Inflammatory macrophage treated with lipopolysaccharide for 4 hours (primary cell): ENCODE measurements at regions not wholly inside any gene's neighbourhood (a gene's known extent, or its start where the extent isn't known, plus 50 kb on each side); places are given as distances from the start of the nearest gene placed in this dataset.
"Not testable (repeated sequence)": the region's sequence is repeated elsewhere in the genome, so short reads cannot be mapped to it uniquely, and the experiment has no call there.

Experiments
- DNase-seq: peaks from one replicate; pipeline ENCODE4 v3.0.0-alpha.2; 2020

GRCh38 chr12:40172879-40173278 lies 51.9 kb upstream of the LRRK2 start:
- no peak for DNase-seq

- peak; percentile 74 for DNase-seq
These were observed 53.3 kb upstream of the LRRK2 start for GRCh38 chr12:40171501-40171900.

DNA sequence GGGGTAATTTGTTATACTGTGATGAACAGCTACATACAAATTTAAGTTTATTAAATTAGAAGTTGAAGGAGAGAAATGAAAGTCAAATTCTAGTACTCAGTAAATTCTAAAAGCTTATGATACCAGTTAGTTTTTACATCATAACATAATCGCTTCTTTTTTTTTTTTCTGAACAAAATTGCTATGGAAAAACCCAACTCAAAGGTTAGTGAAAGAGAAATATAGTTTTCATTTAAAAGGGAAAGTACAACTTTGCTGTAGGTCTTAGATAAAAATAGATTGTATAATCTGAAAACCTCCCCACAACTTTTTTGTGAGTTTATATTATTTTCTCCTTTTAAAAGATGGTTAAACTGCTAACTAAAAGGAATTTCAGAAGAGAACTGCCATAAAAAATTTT lies 53.7 kb upstream of the LRRK2 start:
- DNase-seq, result peak; percentile 70

- DNase-seq, result no peak
These were observed 54.2 kb upstream of the LRRK2 start for GRCh38 chr12:40170593-40170992.

- DNase-seq, result peak; percentile 36
These were observed 55.9 kb upstream of the LRRK2 start for GRCh38 chr12:40168868-40169267.

DNA sequence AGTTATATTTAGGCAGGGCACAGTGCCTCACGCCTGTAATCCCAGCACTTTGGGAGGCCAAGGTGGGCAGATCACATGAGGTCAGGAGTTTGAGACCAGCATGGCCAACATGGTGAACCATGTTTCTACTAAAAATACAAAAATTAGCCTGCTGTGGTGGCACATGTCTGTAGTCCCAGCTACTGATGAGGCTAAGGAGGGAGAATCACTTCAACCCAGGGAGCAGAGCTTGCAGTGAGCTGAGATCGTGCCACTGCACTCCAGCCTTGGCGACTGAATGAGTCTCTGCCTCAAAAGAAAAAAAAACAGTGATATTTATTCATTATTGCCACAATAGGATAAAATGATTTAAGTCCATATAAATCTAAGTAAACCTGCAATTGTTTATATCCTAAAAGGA lies 56.4 kb upstream of the LRRK2 start:
- not testable (repeated sequence) for DNase-seq

DNA sequence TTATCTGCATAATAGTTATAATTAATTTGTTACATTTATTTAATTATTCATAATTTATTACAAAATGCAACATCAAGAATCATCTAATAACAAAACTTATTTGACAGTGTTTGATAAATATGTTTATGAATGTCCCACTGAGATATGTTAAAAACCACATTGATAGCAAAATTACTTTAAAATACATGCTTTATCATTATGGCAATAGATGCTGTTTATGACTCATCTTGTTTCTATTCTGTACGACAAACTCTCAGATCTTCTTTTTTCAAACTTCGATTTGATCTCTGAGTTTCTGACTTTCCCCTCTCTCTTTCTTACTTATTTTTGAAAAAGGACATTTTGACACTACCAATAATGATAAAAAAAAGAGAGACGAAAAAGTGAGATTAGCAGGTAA lies 56.8 kb upstream of the LRRK2 start:
- DNase-seq, result peak; percentile 45

DNA sequence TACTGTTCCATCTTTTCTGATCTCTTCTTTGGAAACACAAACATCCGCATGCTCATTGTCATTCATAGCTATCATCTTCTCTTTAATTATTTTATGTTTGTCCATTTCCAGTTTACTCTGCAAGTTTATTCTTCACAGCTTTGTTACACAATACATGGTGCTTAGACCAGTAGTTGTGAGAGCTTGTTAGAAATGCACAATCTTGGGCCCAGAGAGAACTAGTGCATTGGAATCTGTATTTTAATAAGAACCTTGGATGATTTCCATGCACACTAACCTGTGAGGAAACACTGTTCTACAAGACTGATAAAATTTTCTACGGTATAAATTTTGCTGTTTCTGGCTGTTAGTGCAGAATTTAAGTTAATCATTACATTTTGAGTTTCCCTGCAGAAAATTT lies 59.3 kb upstream of the SLC2A13 start:
- no peak for DNase-seq

DNA sequence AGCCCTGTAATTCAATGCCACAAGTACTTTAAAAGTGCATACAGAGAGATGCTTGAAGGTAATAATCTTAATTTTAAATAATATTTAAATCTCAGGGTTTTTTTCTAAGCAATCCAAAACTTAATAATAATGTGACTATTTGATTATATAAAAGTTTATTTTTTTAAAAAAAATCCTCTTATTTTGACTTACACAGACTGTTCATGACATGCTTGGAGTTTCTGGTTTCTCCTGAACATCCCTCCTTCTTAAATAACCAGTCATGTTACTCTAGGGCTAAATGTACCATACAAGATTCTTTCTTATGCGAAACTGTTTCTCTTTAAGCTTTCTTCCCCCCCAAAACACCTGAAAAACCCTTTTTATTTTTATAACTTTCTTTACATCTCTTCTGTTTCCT lies 58.2 kb upstream of the SLC2A13 start:
- no peak for DNase-seq

DNA sequence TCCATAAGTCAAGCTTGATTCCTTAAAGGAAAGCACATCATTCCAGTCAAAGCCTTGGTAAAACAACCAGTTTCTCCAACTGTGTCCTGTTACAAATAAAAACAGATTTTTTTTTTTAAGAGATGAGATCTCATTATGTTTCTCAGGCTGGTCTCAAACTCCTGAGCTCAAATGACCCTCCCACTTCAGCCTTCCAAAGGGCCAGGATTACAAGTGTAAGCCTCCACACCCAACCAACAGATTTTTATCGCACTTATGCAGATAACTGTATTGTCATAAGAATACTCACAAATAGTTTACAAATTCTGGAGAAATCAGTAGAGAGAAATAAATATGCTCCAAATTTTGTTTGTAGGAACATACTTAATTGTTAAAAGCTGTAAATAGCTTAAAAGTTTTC lies 56.2 kb upstream of the SLC2A13 start:
- no peak for DNase-seq

GRCh38 chr12:40158592-40159111 lies 52.8 kb upstream of the SLC2A13 start:
- peak; percentile 87 for DNase-seq

DNA sequence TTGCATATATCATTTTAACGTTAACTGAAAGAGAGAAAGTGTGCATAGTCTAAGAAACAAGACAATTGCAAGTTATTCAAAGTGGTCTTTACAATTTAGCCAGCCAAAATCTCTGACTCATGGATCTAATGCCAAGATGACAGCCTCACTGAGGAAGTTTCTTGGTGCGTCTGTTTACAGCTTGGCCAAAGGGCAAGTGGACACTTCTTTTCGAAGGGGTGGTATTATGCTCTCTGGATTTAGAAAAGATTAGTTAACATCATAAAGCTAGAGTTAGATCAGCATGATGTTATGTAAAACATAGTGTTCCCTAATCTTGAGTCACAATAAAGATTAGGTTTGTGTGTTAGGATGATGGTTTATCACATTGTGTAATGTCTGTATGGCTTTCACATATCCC lies 51.5 kb upstream of the SLC2A13 start:
- peak; percentile 54 for DNase-seq

- DNase-seq, result no peak
These were observed 50.3 kb upstream of the SLC2A13 start for GRCh38 chr12:40156021-40156764.
